Breast epithelium (tissue), 4 donors: ENCODE measurements at regions not wholly inside any gene's neighbourhood (a gene's known extent, or its start where the extent isn't known, plus 50 kb on each side); places are given as distances from the start of the nearest gene placed in this dataset.

Source experiments
- DNase-seq, 2 donors: peaks; one replicate each; pipeline ENCODE4 v3.0.0-alpha.2; 2019; ENCODE audit warnings: low spot score in 2 of 2
- H3K27ac ChIP-seq, 2 donors: fragments of 200-600 bp; sonication (generic) in 1 of 2; one replicate each; pipeline ENCODE4 v1.5.1; 2016 to 2019; ENCODE audit warnings: mild to moderate bottlenecking in 1 of 2
- H3K27me3 ChIP-seq, 2 donors: fragments of 200-600 bp; sonication (generic) in 1 of 2; one replicate each; pipeline versions ENCODE4 v1.5.1 to v1.6.0; 2017 to 2019; ENCODE audit warnings: control low read depth in 1 of 2, mild to moderate bottlenecking in 1 of 2
- H3K36me3 ChIP-seq: fragments of 200-600 bp; one replicate; pipeline ENCODE4 v1.5.1; 2019
- H3K4me1 ChIP-seq, 2 donors: fragments of 200-600 bp; sonication (generic); one replicate each; pipeline ENCODE4 v1.5.1; 2016 to 2019; ENCODE audit warnings: control low read depth in 1 of 2
- H3K4me3 ChIP-seq, 3 donors: fragments of 200-600 bp; sonication (generic); 1 replicate in 2 of 3; 2 replicates in 1 of 3; pipeline ENCODE4 v1.5.1; 2016 to 2019; ENCODE audit warnings: mild to moderate bottlenecking in 3 of 3, moderate library complexity in 2 of 3
- H3K9me3 ChIP-seq, 2 donors: fragments of 200-600 bp; sonication (generic) in 1 of 2; one replicate each; pipeline ENCODE4 v1.5.1; 2016 to 2019; ENCODE audit warnings: control low read depth in 1 of 2
- CTCF ChIP-seq, 3 donors: fragments of 450-650 bp; IDR thresholded peaks; one replicate each; pipeline ENCODE4 v1.5.1; 2016 to 2017; ENCODE audit warnings: antibody characterized with exemption in 3 of 3, mild to moderate bottlenecking in 3 of 3, moderate library complexity in 3 of 3
- POLR2A ChIP-seq: fragments of 450-650 bp; IDR thresholded peaks from one replicate; pipeline ENCODE4 v1.6.1; 2016; ENCODE audit warnings: antibody characterized with exemption, mild to moderate bottlenecking, moderate library complexity
- POLR2AphosphoS5 ChIP-seq, 3 donors: sonication (generic); formaldehyde crosslinking; IDR thresholded peaks; one replicate each; pipeline ENCODE4 v1.6.1; 2017; ENCODE audit warnings: antibody characterized with exemption in 3 of 3
- intact Hi-C: fragments of 100-400 bp; cut with DNase I; formaldehyde crosslinking; loops from one replicate; pipeline ENCODE4 v1.15.1; 2023; ENCODE audit warnings: low total_unique reads

- no peak for TF ChIP-seq CTCF (IDR thresholded peaks at IDR 0.05)
- H3K9me3 ChIP-seq: no peaks in the 10 kb centered on the region
- H3K4me3 ChIP-seq: no peak overlapping the region
- no peaks in the 10 kb centered on the region for H3K36me3 ChIP-seq
- no peak overlapping the region for H3K27ac ChIP-seq
- H3K4me1 ChIP-seq: no peaks in the 10 kb centered on the region
- no peaks in the 10 kb centered on the region for H3K27me3 ChIP-seq
- intact Hi-C loops: no loop called here
- DNase-seq: no peak
Observed at GRCh38 chr6:62465206-62465605, 179.2 kb upstream of the KHDRBS2 start.

GRCh38 chr6:62452586-62452985 lies 166.6 kb upstream of the KHDRBS2 start:
- Histone ChIP-seq H3K27me3 (no peaks in the 10 kb centered on the region), H3K27ac (no peak overlapping the region), H3K4me3 (no peak overlapping the region), H3K36me3 (no peaks in the 10 kb centered on the region), H3K9me3 (no peaks in the 10 kb centered on the region), H3K4me1 (no peaks in the 10 kb centered on the region)
- DNase-seq: no peak
- TF ChIP-seq POLR2AphosphoS5 (IDR thresholded peaks at IDR 0.05) (no peak), CTCF (IDR thresholded peaks at IDR 0.05) (no peak), POLR2A (no peak)
- intact Hi-C loops: no loop called here

- Histone ChIP-seq H3K27ac (no peak overlapping the region), H3K9me3 (no peaks in the 10 kb centered on the region), H3K4me1 (no peaks in the 10 kb centered on the region), H3K27me3 (no peaks in the 10 kb centered on the region), H3K4me3 (no peak overlapping the region), H3K36me3 (no peaks in the 10 kb centered on the region)
- TF ChIP-seq POLR2A (no peak), POLR2AphosphoS5 (IDR thresholded peaks at IDR 0.05) (no peak)
- no peak for DNase-seq
- intact Hi-C loops: no loop called here
Observed at GRCh38 chr6:62446647-62447316, 160.8 kb upstream of the KHDRBS2 start.

- no peak for DNase-seq
- intact Hi-C loops: no loop called here
- H3K27me3 ChIP-seq: no peaks in the 10 kb centered on the region
Observed at GRCh38 chr6:62445521-62445920, 159.5 kb upstream of the KHDRBS2 start.

GRCh38 chr6:62441182-62441581 lies 155.2 kb upstream of the KHDRBS2 start:
- Histone ChIP-seq H3K27me3 (no peaks in the 10 kb centered on the region), H3K9me3 (peaks cover 0 to 21% of the 10 kb centered on the region in 2 donors), H3K4me3 (no peak overlapping the region), H3K36me3 (no peaks in the 10 kb centered on the region), H3K4me1 (no peaks in the 10 kb centered on the region), H3K27ac (no peak overlapping the region)
- no peak for DNase-seq
- TF ChIP-seq CTCF (IDR thresholded peaks at IDR 0.05): no peak
- TF ChIP-seq POLR2A: no peak
- TF ChIP-seq POLR2AphosphoS5 (IDR thresholded peaks at IDR 0.05): no peak
- intact Hi-C loops: no loop called here

More at GRCh38 chr6:62445521-62445920, 159.5 kb upstream of the KHDRBS2 start:
- no peak overlapping the region for H3K27ac ChIP-seq
- H3K9me3 ChIP-seq: no peaks in the 10 kb centered on the region
- TF ChIP-seq CTCF (IDR thresholded peaks at IDR 0.05): no peak
- TF ChIP-seq POLR2A: no peak
- no peak for TF ChIP-seq POLR2AphosphoS5 (IDR thresholded peaks at IDR 0.05)
- no peaks in the 10 kb centered on the region for H3K36me3 ChIP-seq
- no peak overlapping the region for H3K4me3 ChIP-seq
- no peaks in the 10 kb centered on the region for H3K4me1 ChIP-seq

GRCh38 chr6:62429781-62430180 lies 143.8 kb upstream of the KHDRBS2 start:
- H3K27ac ChIP-seq: no peak overlapping the region
- no peak overlapping the region for H3K4me3 ChIP-seq

More at GRCh38 chr6:62429781-62430180, 143.8 kb upstream of the KHDRBS2 start:
- H3K4me1 ChIP-seq: no peaks in the 10 kb centered on the region
- TF ChIP-seq POLR2AphosphoS5 (IDR thresholded peaks at IDR 0.05): no peak
- no peak for DNase-seq
- no peaks in the 10 kb centered on the region for H3K27me3 ChIP-seq
- no peaks in the 10 kb centered on the region for H3K9me3 ChIP-seq
- intact Hi-C loops: no loop called here
- H3K36me3 ChIP-seq: no peaks in the 10 kb centered on the region
